Lung (tissue), 11 donors: ENCODE measurements at regions not wholly inside any gene's neighbourhood (a gene's known extent, or its start where the extent isn't known, plus 50 kb on each side); places are given as distances from the start of the nearest gene placed in this dataset.

Experiments
- ATAC-seq: fragments of 200-7000 bp; cut with Tn5 transposase; one replicate; pipeline ENCODE4 v1.9.1; 2020; ENCODE audit warnings: moderate number of reproducible peaks; ENCODE audit not compliant: insufficient read depth, low FRiP score
- DNase-seq, 3 donors: peaks; one replicate each; pipeline ENCODE4 v3.0.0-alpha.2; 2013 to 2017
- H3K27ac ChIP-seq, 2 donors: one replicate each; pipeline ENCODE4 v1.5.1; 2013; ENCODE audit warnings: mild to moderate bottlenecking in 2 of 2, moderate library complexity in 2 of 2, control low read depth in 1 of 2, inconsistent platforms in 1 of 2, low read depth in 1 of 2, low read length in 1 of 2
- H3K27me3 ChIP-seq, 3 donors: one replicate each; pipeline ENCODE4 v1.5.1; 2013; ENCODE audit warnings: low read length in 2 of 3; ENCODE audit not compliant: control insufficient read depth in 3 of 3, insufficient read depth in 3 of 3
- H3K36me3 ChIP-seq, 4 donors: one replicate each; pipeline ENCODE4 v1.5.1; 2013; ENCODE audit warnings: low read length in 4 of 4, mild to moderate bottlenecking in 1 of 4, moderate library complexity in 1 of 4; ENCODE audit not compliant: control insufficient read depth in 4 of 4, insufficient read depth in 4 of 4
- H3K4me1 ChIP-seq, 5 donors: one replicate each; pipeline ENCODE4 v1.5.1; 2013; ENCODE audit warnings: low read length in 5 of 5, mild to moderate bottlenecking in 2 of 5, moderate library complexity in 1 of 5; ENCODE audit not compliant: control insufficient read depth in 5 of 5, insufficient read depth in 5 of 5
- H3K4me3 ChIP-seq: one replicate; pipeline ENCODE4 v1.5.1; 2013; ENCODE audit warnings: mild to moderate bottlenecking, control low read depth, moderate library complexity
- H3K9ac ChIP-seq, 2 donors: one replicate each; pipeline ENCODE4 v1.5.1; 2013; ENCODE audit warnings: low read length in 2 of 2, control low read depth in 1 of 2; ENCODE audit not compliant: insufficient read depth in 1 of 2
- H3K9me3 ChIP-seq, 4 donors: one replicate each; pipeline ENCODE4 v1.5.1; 2013; ENCODE audit warnings: low read length in 3 of 4, mild to moderate bottlenecking in 1 of 4, moderate library complexity in 1 of 4; ENCODE audit not compliant: control insufficient read depth in 4 of 4, insufficient read depth in 3 of 4
- WGBS, 2 donors: extraction: QIAGEN DNeasy Blood & Tissue Kit; methylation state at CpG; one replicate each; pipeline ENCODE4 v1.1.7; 2013; 5-methylcytosine and 5-hydroxymethylcytosine counted together
- TF ChIP-seq, protein P1 (sequence below): IDR thresholded peaks from 2 replicates; pipeline ENCODE4 v1.5.1; 2012; ENCODE audit warnings: mild to moderate bottlenecking; ENCODE audit errors: control extremely low read depth, extremely low read depth
- donor health status: control.
- donor health status: control.
- donor health status: Bipolar disorder and iron deficiency.
- donor health status: healthy.
- donor health status: DM: yes; HTN: yes; CAD: no.

DNA sequence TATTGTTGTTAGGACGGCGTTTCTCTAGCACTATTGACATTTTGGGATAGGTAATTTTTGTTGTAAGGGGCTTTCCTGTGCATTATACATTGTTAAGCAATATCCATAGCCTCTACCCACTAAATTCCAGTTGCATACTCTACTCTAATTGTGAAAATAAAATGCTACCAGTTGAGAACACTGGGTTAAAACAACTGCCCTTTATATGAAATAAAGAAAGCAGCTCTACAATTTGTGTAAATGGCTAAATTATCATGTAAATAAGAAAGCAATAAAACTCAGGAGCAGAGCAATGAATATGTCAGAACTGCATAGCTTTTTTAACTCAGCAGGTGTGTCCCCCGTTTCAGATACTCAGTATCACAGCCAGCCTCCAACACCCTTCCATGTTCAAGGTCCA is 812.7 kb upstream of the NRXN1 start:
- no peak for ATAC-seq
- no peaks in the 10 kb centered on the region for H3K27me3 ChIP-seq
- no peaks in the 10 kb centered on the region for H3K9me3 ChIP-seq
- H3K36me3 ChIP-seq: no peaks in the 10 kb centered on the region
- no peak for DNase-seq
- H3K4me3 ChIP-seq: no peak overlapping the region
- H3K9ac ChIP-seq: no peak overlapping the region
- H3K4me1 ChIP-seq: no peaks in the 10 kb centered on the region
- TF ChIP-seq, protein P1, sequence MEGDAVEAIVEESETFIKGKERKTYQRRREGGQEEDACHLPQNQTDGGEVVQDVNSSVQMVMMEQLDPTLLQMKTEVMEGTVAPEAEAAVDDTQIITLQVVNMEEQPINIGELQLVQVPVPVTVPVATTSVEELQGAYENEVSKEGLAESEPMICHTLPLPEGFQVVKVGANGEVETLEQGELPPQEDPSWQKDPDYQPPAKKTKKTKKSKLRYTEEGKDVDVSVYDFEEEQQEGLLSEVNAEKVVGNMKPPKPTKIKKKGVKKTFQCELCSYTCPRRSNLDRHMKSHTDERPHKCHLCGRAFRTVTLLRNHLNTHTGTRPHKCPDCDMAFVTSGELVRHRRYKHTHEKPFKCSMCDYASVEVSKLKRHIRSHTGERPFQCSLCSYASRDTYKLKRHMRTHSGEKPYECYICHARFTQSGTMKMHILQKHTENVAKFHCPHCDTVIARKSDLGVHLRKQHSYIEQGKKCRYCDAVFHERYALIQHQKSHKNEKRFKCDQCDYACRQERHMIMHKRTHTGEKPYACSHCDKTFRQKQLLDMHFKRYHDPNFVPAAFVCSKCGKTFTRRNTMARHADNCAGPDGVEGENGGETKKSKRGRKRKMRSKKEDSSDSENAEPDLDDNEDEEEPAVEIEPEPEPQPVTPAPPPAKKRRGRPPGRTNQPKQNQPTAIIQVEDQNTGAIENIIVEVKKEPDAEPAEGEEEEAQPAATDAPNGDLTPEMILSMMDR: no peak
- H3K27ac ChIP-seq: no peak overlapping the region
- 79 to 80% methylated on average over 3 of the region's 3 CpGs for WGBS, 2 donors

DNA sequence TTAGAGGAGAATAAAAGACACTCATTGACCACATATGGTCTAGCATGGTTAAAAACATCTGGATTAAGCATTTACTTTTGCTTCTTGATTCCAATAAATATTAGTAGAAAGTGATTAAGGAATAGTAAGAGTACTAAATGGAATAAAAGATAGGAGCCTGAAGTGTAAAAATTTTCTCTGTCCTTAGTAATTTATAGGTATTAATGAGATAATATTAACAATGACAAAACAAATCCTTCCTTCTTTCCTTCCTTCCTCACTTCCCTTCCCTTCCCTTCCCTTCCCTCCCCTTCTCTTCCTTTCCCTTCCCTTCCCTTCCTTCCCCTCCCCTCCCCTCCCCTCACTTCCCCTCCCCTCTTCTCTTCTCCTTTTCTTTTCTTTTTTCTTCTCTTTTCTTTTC is 797.5 kb upstream of the NRXN1 start:
- TF ChIP-seq, protein P1: no peak
- Histone ChIP-seq H3K36me3 (no peaks in the 10 kb centered on the region), H3K27ac (no peak overlapping the region), H3K9ac (no peak overlapping the region), H3K9me3 (no peaks in the 10 kb centered on the region), H3K27me3 (no peaks in the 10 kb centered on the region), H3K4me3 (no peak overlapping the region), H3K4me1 (no peaks in the 10 kb centered on the region)
- no peak for ATAC-seq
- no peak for DNase-seq

DNA sequence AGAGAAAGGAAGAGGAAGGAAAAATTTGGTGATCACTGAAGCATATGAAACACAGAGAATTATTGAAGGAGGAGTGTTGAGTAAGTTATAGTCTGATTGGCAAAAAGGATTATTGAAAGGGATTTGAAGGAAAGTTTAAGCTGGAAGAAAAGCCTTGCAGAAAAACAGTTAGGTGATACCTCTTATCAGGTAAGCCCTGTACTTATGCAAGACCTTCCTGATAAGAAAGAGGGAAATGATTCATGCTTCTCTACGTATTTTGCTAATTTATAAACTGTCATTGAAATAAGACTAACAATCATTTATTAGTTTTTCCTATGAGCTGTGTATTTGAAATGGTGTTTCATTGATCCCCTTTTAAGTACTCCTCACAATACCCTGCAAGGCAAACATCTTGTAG is 793.9 kb upstream of the NRXN1 start:
- Histone ChIP-seq H3K27me3 (no peaks in the 10 kb centered on the region), H3K9ac (no peak overlapping the region), H3K27ac (no peak overlapping the region), H3K4me3 (no peak overlapping the region), H3K9me3 (no peaks in the 10 kb centered on the region), H3K4me1 (no peaks in the 10 kb centered on the region), H3K36me3 (no peaks in the 10 kb centered on the region)
- ATAC-seq (no peak), DNase-seq (no peak)
- TF ChIP-seq, protein P1: no peak
- WGBS, 2 donors: 23 to 36% methylated on average over 1 of the region's 1 CpG

DNA sequence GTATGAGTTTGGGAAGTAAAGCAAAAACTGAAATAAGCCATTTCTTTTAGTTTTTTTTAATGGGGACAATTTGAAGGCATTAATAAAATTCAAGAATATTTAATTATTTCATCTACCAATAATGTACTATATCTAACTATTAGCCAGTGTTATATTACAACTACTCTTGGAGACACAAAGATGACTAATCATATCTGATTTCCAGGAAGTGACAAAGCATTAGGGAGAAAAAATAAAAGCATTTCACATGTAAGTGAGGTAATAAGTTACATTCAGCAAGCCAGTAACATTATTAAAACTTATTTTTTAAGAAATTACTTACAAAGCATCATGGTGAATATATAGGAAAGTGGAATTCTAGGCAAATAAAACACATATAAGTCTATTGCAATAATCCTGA is 781.3 kb upstream of the NRXN1 start:
- no peaks in the 10 kb centered on the region for H3K36me3 ChIP-seq
- H3K4me3 ChIP-seq: no peak overlapping the region
- DNase-seq: no peak
- TF ChIP-seq, protein P1: no peak
- H3K9ac ChIP-seq: no peak overlapping the region
- no peaks in the 10 kb centered on the region for H3K9me3 ChIP-seq
- no peaks in the 10 kb centered on the region for H3K27me3 ChIP-seq
- no peak overlapping the region for H3K27ac ChIP-seq
- no peak for ATAC-seq
- no peaks in the 10 kb centered on the region for H3K4me1 ChIP-seq
